ENCODE measurements at regions not wholly inside any gene's neighbourhood (a gene's known extent, or its start where the extent isn't known, plus 50 kb on each side); places are given as distances from the start of the nearest gene placed in this dataset.
"Not testable (repeated sequence)": the region's sequence is repeated elsewhere in the genome, so short reads cannot be mapped to it uniquely, and the experiment has no call there.

DNA sequence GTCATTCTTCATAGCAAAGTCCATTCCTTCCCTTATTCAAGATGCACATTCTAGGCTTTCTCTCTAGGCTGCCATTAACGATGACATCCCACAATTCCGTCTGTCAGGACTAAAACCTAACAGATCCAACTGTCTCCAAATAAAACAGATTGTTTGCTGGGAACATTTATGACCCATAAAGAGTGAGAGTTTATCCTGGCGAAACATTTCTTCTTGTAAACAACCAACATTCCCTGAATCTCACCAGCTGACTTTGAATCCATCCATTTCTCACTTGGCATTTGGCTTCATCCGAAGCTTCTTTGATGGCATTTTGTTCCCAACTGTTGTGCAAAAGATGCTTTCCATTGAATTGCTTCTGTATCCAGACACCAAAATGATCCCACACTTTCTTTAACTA, 93.1 kb downstream of the OLIG3 start:
- Histone ChIP-seq H3K4me3 (ENCODE audit: insufficient read depth, low read depth, low read length) (no peak overlapping the region), H3K27me3 (ENCODE audit: control insufficient read depth, insufficient read depth, low read length, poor library complexity, severe bottlenecking) (no peaks in the 10 kb centered on the region), H3K9me3 (ENCODE audit: control insufficient read depth, low read length) (no peaks in the 10 kb centered on the region), H3K36me3 (ENCODE audit: control insufficient read depth, insufficient read depth, low read length) (no peaks in the 10 kb centered on the region), H3K4me1 (ENCODE audit: control insufficient read depth, insufficient read depth, low read length) (no peaks in the 10 kb centered on the region), H3K27ac (ENCODE audit: insufficient read depth, low read depth, low read length, poor library complexity, severe bottlenecking) (no peak overlapping the region)
- WGBS, 2 experiments, result 96 to 98% methylated on average over 4 of the region's 4 CpGs

GRCh38 chr6:137399881-137400443, 94.2 kb downstream of the OLIG3 start:
- H3K4me3 ChIP-seq (ENCODE audit: insufficient read depth, low read depth, low read length), result no peak overlapping the region
- no peaks in the 10 kb centered on the region for H3K27me3 ChIP-seq (ENCODE audit: control insufficient read depth, insufficient read depth, low read length, poor library complexity, severe bottlenecking)
- H3K27ac ChIP-seq (ENCODE audit: insufficient read depth, low read depth, low read length, poor library complexity, severe bottlenecking), result no peak overlapping the region
- WGBS, 2 experiments, result 80 to 91% methylated on average over 9 of the region's 9 CpGs
- no peaks in the 10 kb centered on the region for H3K4me1 ChIP-seq (ENCODE audit: control insufficient read depth, insufficient read depth, low read length)
- no peaks in the 10 kb centered on the region for H3K36me3 ChIP-seq (ENCODE audit: control insufficient read depth, insufficient read depth, low read length)
- H3K9me3 ChIP-seq (ENCODE audit: control insufficient read depth, low read length), result no peaks in the 10 kb centered on the region

GRCh38 chr6:137395316-137395715, 98.9 kb downstream of the OLIG3 start:
- Histone ChIP-seq H3K4me1 (ENCODE audit: control insufficient read depth, insufficient read depth, low read length) (no peaks in the 10 kb centered on the region), H3K27me3 (ENCODE audit: control insufficient read depth, insufficient read depth, low read length, poor library complexity, severe bottlenecking) (no peaks in the 10 kb centered on the region), H3K4me3 (ENCODE audit: insufficient read depth, low read depth, low read length) (no peak overlapping the region), H3K27ac (ENCODE audit: insufficient read depth, low read depth, low read length, poor library complexity, severe bottlenecking) (no peak overlapping the region), H3K36me3 (ENCODE audit: control insufficient read depth, insufficient read depth, low read length) (no peaks in the 10 kb centered on the region), H3K9me3 (ENCODE audit: control insufficient read depth, low read length) (no peaks in the 10 kb centered on the region)
- WGBS, 2 experiments, result 94 to 95% methylated on average over 3 of the region's 3 CpGs

- peaks cover under 1% of the 10 kb centered on the region for H3K27me3 ChIP-seq (ENCODE audit: control insufficient read depth, insufficient read depth, low read length, poor library complexity, severe bottlenecking)
- no peak overlapping the region for H3K4me3 ChIP-seq (ENCODE audit: insufficient read depth, low read depth, low read length)
- no peaks in the 10 kb centered on the region for H3K4me1 ChIP-seq (ENCODE audit: control insufficient read depth, insufficient read depth, low read length)
- 93 to 100% methylated on average over 4 to 5 of the region's 5 CpGs for WGBS, 2 experiments
- no peak overlapping the region for H3K27ac ChIP-seq (ENCODE audit: insufficient read depth, low read depth, low read length, poor library complexity, severe bottlenecking)
- no peaks in the 10 kb centered on the region for H3K36me3 ChIP-seq (ENCODE audit: control insufficient read depth, insufficient read depth, low read length)
- H3K9me3 ChIP-seq (ENCODE audit: control insufficient read depth, low read length), result no peaks in the 10 kb centered on the region
Observed at GRCh38 chr6:137391061-137391814, 103.0 kb downstream of the OLIG3 start.

DNA sequence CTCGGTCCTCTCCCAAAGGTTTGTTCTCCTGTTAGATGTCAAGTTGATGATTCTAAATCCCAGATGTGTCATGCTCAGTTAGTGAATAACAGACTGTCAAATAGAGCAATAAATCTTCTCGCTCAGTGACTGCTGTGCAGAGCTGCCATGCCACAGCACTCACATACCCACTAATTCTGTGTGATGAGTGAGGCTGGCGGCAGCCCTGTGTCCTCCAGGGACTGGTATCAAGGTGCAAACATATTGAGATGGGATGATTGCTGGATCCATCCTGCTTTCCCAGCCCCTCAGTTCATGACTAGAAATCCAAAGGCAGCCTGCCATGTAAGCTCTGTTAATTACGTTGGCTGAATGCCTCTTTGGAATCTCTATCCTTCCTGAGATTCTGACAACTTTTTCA, 103.9 kb downstream of the OLIG3 start:
- Histone ChIP-seq H3K4me1 (ENCODE audit: control insufficient read depth, insufficient read depth, low read length) (no peaks in the 10 kb centered on the region), H3K9me3 (ENCODE audit: control insufficient read depth, low read length) (no peaks in the 10 kb centered on the region), H3K36me3 (ENCODE audit: control insufficient read depth, insufficient read depth, low read length) (no peaks in the 10 kb centered on the region), H3K27ac (ENCODE audit: insufficient read depth, low read depth, low read length, poor library complexity, severe bottlenecking) (no peak overlapping the region), H3K27me3 (ENCODE audit: control insufficient read depth, insufficient read depth, low read length, poor library complexity, severe bottlenecking) (peaks cover 8% of the 10 kb centered on the region), H3K4me3 (ENCODE audit: insufficient read depth, low read depth, low read length) (no peak overlapping the region)
- 90% methylated on average over 4 of the region's 4 CpGs for WGBS, 2 experiments

DNA sequence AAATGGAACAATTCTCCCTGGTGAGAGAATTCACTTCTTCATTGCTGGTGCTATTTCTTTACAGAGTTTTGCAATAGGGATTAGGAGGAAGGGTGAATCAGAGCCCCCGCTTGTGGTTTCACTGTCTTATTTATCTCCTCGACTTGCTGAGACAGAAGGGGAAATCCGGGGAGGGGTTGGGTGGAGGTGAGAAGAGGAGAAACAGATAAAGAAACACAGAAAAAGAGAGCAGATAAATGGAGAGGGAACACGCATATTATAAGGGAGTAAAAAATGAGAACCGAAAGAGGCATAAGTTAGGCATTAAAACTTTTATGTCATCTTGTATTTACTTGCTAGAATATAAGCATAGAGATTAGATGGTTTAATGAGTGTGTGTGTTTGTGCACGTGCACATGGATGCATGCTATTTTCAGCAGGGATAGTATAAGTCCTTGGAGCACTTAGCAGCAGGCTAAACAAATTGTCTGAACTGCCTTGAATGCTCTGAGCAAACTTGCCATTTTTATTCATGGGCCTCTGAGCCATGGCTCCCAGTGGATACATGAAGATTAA, 105.0 kb downstream of the OLIG3 start:
- Histone ChIP-seq H3K4me1 (ENCODE audit: control insufficient read depth, insufficient read depth, low read length) (no peaks in the 10 kb centered on the region), H3K4me3 (ENCODE audit: insufficient read depth, low read depth, low read length) (no peak overlapping the region), H3K9me3 (ENCODE audit: control insufficient read depth, low read length) (no peaks in the 10 kb centered on the region), H3K27me3 (ENCODE audit: control insufficient read depth, insufficient read depth, low read length, poor library complexity, severe bottlenecking) (peaks cover 11% of the 10 kb centered on the region), H3K36me3 (ENCODE audit: control insufficient read depth, insufficient read depth, low read length) (no peaks in the 10 kb centered on the region), H3K27ac (ENCODE audit: insufficient read depth, low read depth, low read length, poor library complexity, severe bottlenecking) (no peak overlapping the region)
- 78 to 84% methylated on average over 6 of the region's 6 CpGs for WGBS, 2 experiments

DNA sequence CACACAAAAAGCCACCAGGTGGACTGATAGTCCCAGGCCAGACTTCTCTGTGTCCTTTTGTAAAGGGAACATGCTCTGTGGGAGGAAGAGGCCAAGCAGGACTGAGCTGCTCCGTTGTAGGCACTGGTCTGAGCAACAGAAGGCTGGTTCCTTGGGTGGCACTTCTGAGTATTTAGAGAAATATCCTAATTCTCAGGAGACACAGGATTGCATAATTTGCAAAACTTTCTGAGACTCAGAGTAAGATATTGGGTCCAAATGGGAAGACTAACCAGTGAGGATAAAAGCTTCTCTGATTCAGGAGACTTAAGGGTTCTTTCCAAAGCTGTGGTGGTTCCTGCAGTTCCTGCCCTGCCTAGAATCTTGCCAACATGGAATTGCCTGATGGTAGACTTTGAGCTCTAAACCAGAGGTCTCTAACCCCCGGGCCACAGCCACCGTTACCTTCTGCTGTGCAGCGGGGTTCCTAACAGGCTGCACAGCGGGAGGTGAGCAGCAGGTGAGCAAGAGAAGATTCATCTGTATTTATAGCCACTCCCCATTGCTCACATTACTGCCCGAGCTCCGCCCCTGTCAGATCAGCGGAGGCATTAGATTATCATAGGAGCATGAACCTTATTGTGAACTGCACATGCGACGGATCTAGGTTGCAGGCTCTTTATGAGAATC, 107.0 kb downstream of the OLIG3 start:
- Histone ChIP-seq H3K36me3 (ENCODE audit: control insufficient read depth, insufficient read depth, low read length) (no peaks in the 10 kb centered on the region), H3K27me3 (ENCODE audit: control insufficient read depth, insufficient read depth, low read length, poor library complexity, severe bottlenecking) (peaks cover 11% of the 10 kb centered on the region), H3K4me3 (ENCODE audit: insufficient read depth, low read depth, low read length) (no peak overlapping the region), H3K27ac (ENCODE audit: insufficient read depth, low read depth, low read length, poor library complexity, severe bottlenecking) (no peak overlapping the region), H3K4me1 (ENCODE audit: control insufficient read depth, insufficient read depth, low read length) (no peaks in the 10 kb centered on the region), H3K9me3 (ENCODE audit: control insufficient read depth, low read length) (no peaks in the 10 kb centered on the region)
- WGBS, 2 experiments, result 58 to 66% methylated on average over 10 of the region's 10 CpGs

DNA sequence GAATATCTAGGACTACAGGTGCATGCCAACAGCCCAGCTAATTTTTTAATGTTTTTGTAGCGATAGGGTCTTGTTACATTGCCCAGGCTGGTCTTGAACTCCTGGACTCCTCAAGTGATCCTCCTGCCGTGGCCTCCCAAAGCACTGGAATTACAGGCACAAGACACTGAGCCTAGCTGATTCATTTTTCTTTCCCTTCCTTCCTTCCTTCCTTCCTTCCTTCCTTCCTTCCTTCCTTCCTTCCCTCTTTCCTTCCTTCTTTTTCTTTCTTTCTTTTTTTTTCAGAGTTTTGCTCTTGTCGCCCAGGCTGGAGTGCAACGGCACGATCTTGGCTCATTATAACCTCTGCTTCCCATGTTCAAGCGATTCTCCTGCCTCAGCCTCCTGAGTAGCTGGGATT, 110.9 kb downstream of the OLIG3 start:
- H3K27ac ChIP-seq (ENCODE audit: insufficient read depth, low read depth, low read length, poor library complexity, severe bottlenecking); H3K36me3 ChIP-seq (ENCODE audit: control insufficient read depth, insufficient read depth, low read length); H3K4me3 ChIP-seq (ENCODE audit: insufficient read depth, low read depth, low read length); H3K9me3 ChIP-seq (ENCODE audit: control insufficient read depth, low read length); H3K4me1 ChIP-seq (ENCODE audit: control insufficient read depth, insufficient read depth, low read length): not testable (repeated sequence)
- WGBS, 2 experiments, result 89 to 94% methylated on average over 6 of the region's 6 CpGs
- H3K27me3 ChIP-seq (ENCODE audit: control insufficient read depth, insufficient read depth, low read length, poor library complexity, severe bottlenecking), result peaks cover 11% of the 10 kb centered on the region

- no peaks in the 10 kb centered on the region for H3K36me3 ChIP-seq (ENCODE audit: control insufficient read depth, insufficient read depth, low read length)
- no peaks in the 10 kb centered on the region for H3K27me3 ChIP-seq (ENCODE audit: control insufficient read depth, insufficient read depth, low read length, poor library complexity, severe bottlenecking)
- 90 to 100% methylated on average over 2 of the region's 2 CpGs for WGBS, 2 experiments
- no peak overlapping the region for H3K27ac ChIP-seq (ENCODE audit: insufficient read depth, low read depth, low read length, poor library complexity, severe bottlenecking)
- no peaks in the 10 kb centered on the region for H3K4me1 ChIP-seq (ENCODE audit: control insufficient read depth, insufficient read depth, low read length)
- H3K4me3 ChIP-seq (ENCODE audit: insufficient read depth, low read depth, low read length), result no peak overlapping the region
- H3K9me3 ChIP-seq (ENCODE audit: control insufficient read depth, low read length), result no peaks in the 10 kb centered on the region
Observed at GRCh38 chr6:137378090-137378369, 116.2 kb downstream of the OLIG3 start.

DNA sequence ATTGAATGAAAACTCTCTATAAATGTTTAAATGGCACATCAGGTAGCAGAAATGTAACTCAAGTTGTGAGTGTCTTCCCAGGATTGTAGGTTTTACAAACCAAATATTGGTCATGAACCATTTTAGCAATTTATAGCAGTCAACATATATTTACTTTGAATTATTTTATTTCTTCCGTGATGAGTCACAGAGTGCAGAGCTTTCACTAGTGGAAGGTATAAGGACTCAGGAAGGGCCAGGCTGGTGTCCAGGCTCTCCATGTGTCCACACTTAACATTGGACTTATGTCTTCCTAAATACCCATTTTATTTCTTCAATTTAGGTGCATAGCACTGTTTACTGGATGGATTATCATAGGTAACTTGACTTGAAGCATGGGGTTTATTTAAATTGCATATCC, 120.9 kb downstream of the OLIG3 start:
- H3K27ac ChIP-seq (ENCODE audit: insufficient read depth, low read depth, low read length, poor library complexity, severe bottlenecking), result no peak overlapping the region
- H3K27me3 ChIP-seq (ENCODE audit: control insufficient read depth, insufficient read depth, low read length, poor library complexity, severe bottlenecking), result peaks cover 3% of the 10 kb centered on the region
- peaks cover 9% of the 10 kb centered on the region for H3K4me1 ChIP-seq (ENCODE audit: control insufficient read depth, insufficient read depth, low read length)
- 100% methylated on average over 1 of the region's 1 CpG; no CpG with 5 or more reads in 1 of the 2 experiments for WGBS, 2 experiments
- no peak overlapping the region for H3K4me3 ChIP-seq (ENCODE audit: insufficient read depth, low read depth, low read length)
- H3K9me3 ChIP-seq (ENCODE audit: control insufficient read depth, low read length), result no peaks in the 10 kb centered on the region
- H3K36me3 ChIP-seq (ENCODE audit: control insufficient read depth, insufficient read depth, low read length), result no peaks in the 10 kb centered on the region
